H9 (cell line): ENCODE measurements at regions not wholly inside any gene's neighbourhood (a gene's known extent, or its start where the extent isn't known, plus 50 kb on each side); places are given as distances from the start of the nearest gene placed in this dataset.

Experiments
- DNase-seq: peaks from one replicate; pipeline ENCODE4 v3.0.0-alpha.2; 2017
- H2AFZ ChIP-seq: one replicate; pipeline ENCODE4 v1.6.1; 2013; ENCODE audit warnings: mild to moderate bottlenecking, low read length, control low read depth, moderate library complexity
- H2AK5ac ChIP-seq: 2 replicates; pipeline ENCODE4 v1.6.1; 2013; ENCODE audit warnings: low read length, control low read depth, mixed read lengths; ENCODE audit not compliant: insufficient read length
- H2BK120ac ChIP-seq: one replicate; pipeline ENCODE4 v1.6.1; 2013; ENCODE audit warnings: low read depth, mild to moderate bottlenecking, low read length, control low read depth, inconsistent platforms; ENCODE audit not compliant: poor library complexity, severe bottlenecking
- H2BK12ac ChIP-seq: 2 replicates; pipeline ENCODE4 v1.6.1; 2013; ENCODE audit warnings: low read length, control low read depth, mixed read lengths, low read depth; ENCODE audit not compliant: insufficient read length
- H2BK15ac ChIP-seq: 2 replicates; pipeline ENCODE4 v1.6.1; 2013; ENCODE audit warnings: low read depth, low read length, control low read depth
- H2BK20ac ChIP-seq: one replicate; pipeline ENCODE4 v1.6.1; 2013; ENCODE audit warnings: low read depth, mild to moderate bottlenecking, low read length, control low read depth, inconsistent platforms; ENCODE audit not compliant: poor library complexity, severe bottlenecking
- H2BK5ac ChIP-seq: 2 replicates; pipeline ENCODE4 v1.6.1; 2013; ENCODE audit warnings: low read length, control low read depth, mixed read lengths; ENCODE audit not compliant: insufficient read length
- H3K14ac ChIP-seq: 2 replicates; pipeline ENCODE4 v1.6.1; 2013; ENCODE audit warnings: low read length, control low read depth; ENCODE audit not compliant: insufficient read depth
- H3K18ac ChIP-seq: 2 replicates; pipeline ENCODE4 v1.6.1; 2013; ENCODE audit warnings: low read depth, mild to moderate bottlenecking, mixed read lengths, low read length, control low read depth; ENCODE audit not compliant: insufficient read length
- H3K23ac ChIP-seq: 2 replicates; pipeline ENCODE4 v1.6.1; 2013; ENCODE audit warnings: low read length, control low read depth, mixed read lengths, low read depth; ENCODE audit not compliant: insufficient read length
- H3K23me2 ChIP-seq: 2 replicates; pipeline ENCODE4 v1.6.1; 2013; ENCODE audit warnings: low read depth, mild to moderate bottlenecking, mixed read lengths, low read length, control low read depth; ENCODE audit not compliant: insufficient read length, poor library complexity, severe bottlenecking
- H3K27ac ChIP-seq: 2 replicates; pipeline ENCODE4 v1.5.1; 2013; ENCODE audit warnings: low read length, control low read depth, mixed read lengths, low read depth; ENCODE audit not compliant: insufficient read length
- H3K27me3 ChIP-seq: 2 replicates; pipeline ENCODE4 v1.6.1; 2013; ENCODE audit warnings: low read length, control low read depth, inconsistent platforms; ENCODE audit not compliant: insufficient read depth
- H3K4ac ChIP-seq: 2 replicates; pipeline ENCODE4 v1.6.1; 2013; ENCODE audit warnings: low read depth, mild to moderate bottlenecking, control low read depth, inconsistent platforms, low read length, moderate library complexity
- H3K4me1 ChIP-seq: 2 replicates; pipeline ENCODE4 v1.6.1; 2013; ENCODE audit warnings: low read length, control low read depth, inconsistent platforms; ENCODE audit not compliant: insufficient read depth
- H3K4me2 ChIP-seq: 2 replicates; pipeline ENCODE4 v1.6.1; 2013; ENCODE audit warnings: low read length, control low read depth, mixed read lengths; ENCODE audit not compliant: insufficient read length, insufficient read depth
- H3K56ac ChIP-seq: 2 replicates; pipeline ENCODE4 v1.6.1; 2013; ENCODE audit warnings: low read depth, mild to moderate bottlenecking, mixed read lengths, low read length, control low read depth; ENCODE audit not compliant: insufficient read length
- H3K79me1 ChIP-seq: 2 replicates; pipeline ENCODE4 v1.6.1; 2013; ENCODE audit warnings: low read depth, mild to moderate bottlenecking, moderate library complexity, low read length, control low read depth, inconsistent platforms; ENCODE audit not compliant: insufficient read depth, poor library complexity, severe bottlenecking
- H3K79me2 ChIP-seq: 2 replicates; pipeline ENCODE4 v1.6.1; 2013; ENCODE audit warnings: low read length, control low read depth, inconsistent platforms; ENCODE audit not compliant: insufficient read depth
- H3K9ac ChIP-seq: 2 replicates; pipeline ENCODE4 v1.6.1; 2013; ENCODE audit warnings: low read length, control low read depth, mixed read lengths; ENCODE audit not compliant: insufficient read length; ENCODE audit errors: extremely low read depth
- H3K9me3 ChIP-seq: one replicate; pipeline ENCODE4 v1.6.1; 2013; ENCODE audit warnings: low read depth, low read length, inconsistent platforms; ENCODE audit not compliant: control insufficient read depth
- H3T11ph ChIP-seq: one replicate; pipeline ENCODE4 v1.6.1; 2013; ENCODE audit warnings: mild to moderate bottlenecking, low read length, control low read depth, inconsistent platforms
- H4K20me1 ChIP-seq: one replicate; pipeline ENCODE4 v1.6.1; 2013; ENCODE audit not compliant: control insufficient read depth, insufficient read length, insufficient read depth
- H4K5ac ChIP-seq: 2 replicates; pipeline ENCODE4 v1.6.1; 2013; ENCODE audit warnings: low read depth, mild to moderate bottlenecking, mixed read lengths, low read length, control low read depth; ENCODE audit not compliant: insufficient read length
- H4K8ac ChIP-seq: replicated peaks from 2 replicates; pipeline ENCODE4 v1.6.1; 2013; ENCODE audit warnings: low read length, control low read depth, mixed read lengths, low read depth; ENCODE audit not compliant: insufficient read length
- H4K91ac ChIP-seq: 2 replicates; pipeline ENCODE4 v1.6.1; 2013; ENCODE audit warnings: low read depth, mild to moderate bottlenecking, moderate library complexity, mixed read lengths, low read length, control low read depth; ENCODE audit not compliant: insufficient read length
- H3K27ac Mint-ChIP-seq, 3 experiments: 2 replicates in 2 of 3; 3 replicates in 1 of 3; pipeline ENCODE4 v1.8.0; 2020 to 2021; ENCODE audit warnings: mixed read lengths in 3 of 3, mild to moderate bottlenecking in 1 of 3, moderate library complexity in 1 of 3
- H3K27me3 Mint-ChIP-seq: 2 replicates; pipeline ENCODE4 v1.8.0; 2021; ENCODE audit warnings: low read depth, mild to moderate bottlenecking, moderate library complexity, mixed read lengths
- H3K36me3 Mint-ChIP-seq, 3 experiments: 2 replicates in 2 of 3; 3 replicates in 1 of 3; pipeline ENCODE4 v1.8.0; 2020 to 2021; ENCODE audit warnings: low read depth in 3 of 3, mixed read lengths in 3 of 3; ENCODE audit not compliant: insufficient read depth in 1 of 3
- H3K4me1 Mint-ChIP-seq, 2 experiments: 2 replicates each; pipeline ENCODE4 v1.8.0; 2020; ENCODE audit warnings: mixed read lengths in 2 of 2
- H3K4me3 Mint-ChIP-seq, 2 experiments: 2 replicates in 1 of 2; 3 replicates in 1 of 2; pipeline ENCODE4 v1.8.0; 2020 to 2021; ENCODE audit warnings: mild to moderate bottlenecking in 2 of 2, mixed read lengths in 2 of 2, moderate library complexity in 1 of 2
- H3K9me3 Mint-ChIP-seq, 2 experiments: 2 replicates in 1 of 2; 3 replicates in 1 of 2; pipeline ENCODE4 v1.8.0; 2020; ENCODE audit warnings: mild to moderate bottlenecking in 2 of 2, mixed read lengths in 2 of 2, moderate library complexity in 1 of 2
- CTCF ChIP-seq: fragments of 200-600 bp; sonication (generic); conservative IDR thresholded peaks from 3 replicates; pipeline ENCODE4 v1.8.0; 2021; ENCODE audit warnings: antibody characterized with exemption, mild to moderate bottlenecking
- WGBS: extraction: QIAGEN DNeasy Blood & Tissue Kit; methylation state at CpG from one replicate; pipeline ENCODE4 v1.1.7; 2013; ENCODE audit warnings: missing lambda C conversion rate, low lambda C conversion rate, mixed read lengths; ENCODE audit not compliant: insufficient read length; ENCODE audit errors: extremely low coverage; 5-methylcytosine and 5-hydroxymethylcytosine counted together

DNA sequence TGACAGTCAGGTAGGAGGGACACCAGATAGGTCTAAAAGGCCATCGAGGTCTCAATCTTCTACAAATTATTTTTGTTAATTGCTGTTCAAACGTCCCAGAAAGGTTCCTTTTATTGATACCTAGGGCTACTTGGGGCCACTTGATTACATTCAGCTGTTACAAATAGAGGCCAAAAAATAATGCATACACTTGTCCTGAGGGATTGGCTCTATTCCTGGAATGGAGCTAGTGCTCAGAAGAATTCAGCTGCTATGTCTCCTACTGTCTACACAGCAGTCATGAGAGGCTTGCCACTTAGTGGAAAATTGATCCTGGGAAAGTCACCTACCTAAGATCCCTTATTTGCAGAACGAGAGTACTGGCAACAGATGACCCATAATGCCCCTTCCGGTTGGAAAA lies 498.3 kb downstream of the ADGRL2 start:
- Histone ChIP-seq H3K79me1 (no peaks in the 10 kb centered on the region), H3K9ac (no peak overlapping the region), H4K91ac (no peak overlapping the region), H2BK15ac (no peak overlapping the region), H3K4ac (no peak overlapping the region), H3K27ac (no peak overlapping the region), H3K23me2 (no peaks in the 10 kb centered on the region), H3K4me1 (no peaks in the 10 kb centered on the region), H3K4me2 (no peak overlapping the region), H3K18ac (no peak overlapping the region), H3K27me3 (no peaks in the 10 kb centered on the region), H2BK120ac (no peak overlapping the region), H2BK12ac (no peak overlapping the region), H4K20me1 (no peaks in the 10 kb centered on the region), H4K8ac (no peak overlapping the region), H4K5ac (no peak overlapping the region), H2BK5ac (no peak overlapping the region), H2BK20ac (no peak overlapping the region), H2AK5ac (no peak overlapping the region), H3K79me2 (no peaks in the 10 kb centered on the region), H3T11ph (no peak overlapping the region), H3K56ac (no peak overlapping the region), H3K23ac (no peak overlapping the region), H3K9me3 (no peaks in the 10 kb centered on the region), H2AFZ (no peak overlapping the region), H3K14ac (no peak overlapping the region)
- no peak for TF ChIP-seq CTCF
- Mint-ChIP-seq H3K27me3 (no peaks in the 10 kb centered on the region), H3K4me1 (no peaks in the 10 kb centered on the region), H3K4me3 (no peak overlapping the region), H3K36me3 (no peaks in the 10 kb centered on the region), H3K9me3 (no peaks in the 10 kb centered on the region; a peak in 1 of 5 replicates), H3K27ac (no peak overlapping the region)
- no CpG with 5 or more reads among the region's 4 CpGs for WGBS
- DNase-seq = no peak
